Esophagus squamous epithelium (tissue), 5 donors: ENCODE measurements at regions not wholly inside any gene's neighbourhood (a gene's known extent, or its start where the extent isn't known, plus 50 kb on each side); places are given as distances from the start of the nearest gene placed in this dataset.

Source experiments
- DNase-seq: peaks from one replicate; lab custom pipeline; 2025; lab: John Stamatoyannopoulos, UW
- H3K27ac ChIP-seq, 4 donors: fragments of 200-600 bp; sonication (generic); one replicate each; pipeline ENCODE4 v1.5.1; 2016 to 2019; ENCODE audit warnings: mild to moderate bottlenecking in 1 of 4
- H3K27me3 ChIP-seq, 4 donors: fragments of 200-600 bp; sonication (generic); 1 replicate in 3 of 4; 2 replicates in 1 of 4; pipeline versions ENCODE4 v1.5.1 to v1.6.0; 2017 to 2021; ENCODE audit warnings: antibody characterized with exemption in 1 of 4
- H3K36me3 ChIP-seq, 3 donors: fragments of 200-600 bp; sonication (generic); one replicate each; pipeline ENCODE4 v1.5.1; 2016 to 2019
- H3K4me1 ChIP-seq, 3 donors: fragments of 200-600 bp; sonication (generic); one replicate each; pipeline ENCODE4 v1.5.1; 2017 to 2019
- H3K4me3 ChIP-seq, 4 donors: fragments of 200-600 bp; sonication (generic); 1 replicate in 3 of 4; 2 replicates in 1 of 4; pipeline ENCODE4 v1.5.1; 2016 to 2019; ENCODE audit warnings: mild to moderate bottlenecking in 2 of 4, moderate library complexity in 1 of 4
- H3K9me3 ChIP-seq, 3 donors: fragments of 200-600 bp; sonication (generic); one replicate each; pipeline ENCODE4 v1.5.1; 2016 to 2019
- CTCF ChIP-seq, 6 experiments: fragments of 450-650 bp in 4 of 6; fragments of 200-600 bp in 2 of 6; sonication (generic) in 2 of 6; IDR thresholded peaks; one replicate each; pipeline ENCODE4 v1.5.1; 2016 to 2019; ENCODE audit warnings: antibody characterized with exemption in 6 of 6, mild to moderate bottlenecking in 4 of 6, moderate library complexity in 4 of 6
- POLR2A ChIP-seq, 4 donors: fragments of 450-650 bp; IDR thresholded peaks; one replicate each; pipeline ENCODE4 v1.6.1; 2017; ENCODE audit warnings: antibody characterized with exemption in 4 of 4, mild to moderate bottlenecking in 4 of 4, moderate library complexity in 3 of 4
- WGBS, 2 donors: methylation state at CpG; one replicate each; pipeline ENCODE4 v1.1.5; 2018; 5-methylcytosine and 5-hydroxymethylcytosine counted together
- intact Hi-C: fragments of 100-400 bp; cut with DNase I; formaldehyde crosslinking; loops from one replicate; pipeline ENCODE4 v1.15.0; 2022
- donor health status: DM: yes; HTN: yes; CAD: no.

GRCh38 chr7:131691454-131692130 lies 135.2 kb upstream of the PODXL start:
- 36 to 58% methylated on average over 5 to 11 of the region's 12 CpGs for WGBS, 2 donors
- no peak for DNase-seq
- Histone ChIP-seq H3K27me3 (peaks cover 0 to 69% (median 0%) of the 10 kb centered on the region in 4 donors), H3K36me3 (no peaks in the 10 kb centered on the region), H3K4me1 (peaks cover 0 to 8% (median 3%) of the 10 kb centered on the region in 3 donors), H3K27ac (no peak overlapping the region), H3K4me3 (no peak overlapping the region), H3K9me3 (no peaks in the 10 kb centered on the region)
- intact Hi-C loops = no loop called here
- TF ChIP-seq CTCF (IDR thresholded peaks at IDR 0.05) (no peak), POLR2A (IDR thresholded peaks at IDR 0.05) (no peak)

- Histone ChIP-seq H3K27me3 (peaks cover 0 to 79% (median 0%) of the 10 kb centered on the region in 4 donors), H3K36me3 (no peaks in the 10 kb centered on the region), H3K27ac (no peak overlapping the region), H3K4me3 (no peak overlapping the region), H3K4me1 (peaks cover 0 to 8% (median 3%) of the 10 kb centered on the region in 3 donors), H3K9me3 (no peaks in the 10 kb centered on the region)
- no peak for DNase-seq
- WGBS, 2 donors = 64 to 65% methylated on average over 12 of the region's 12 CpGs
- intact Hi-C loops = no loop called here
- no peak for TF ChIP-seq POLR2A (IDR thresholded peaks at IDR 0.05)
- no peak for TF ChIP-seq CTCF (IDR thresholded peaks at IDR 0.05)
Observed at GRCh38 chr7:131690441-131690840, 134.0 kb upstream of the PODXL start.

- Histone ChIP-seq H3K27me3 (peaks cover 0 to 83% (median 0%) of the 10 kb centered on the region in 4 donors), H3K27ac (no peak overlapping the region), H3K4me1 (peaks cover 0 to 8% (median 3%) of the 10 kb centered on the region in 3 donors), H3K36me3 (no peaks in the 10 kb centered on the region), H3K4me3 (no peak overlapping the region), H3K9me3 (no peaks in the 10 kb centered on the region)
- TF ChIP-seq CTCF (IDR thresholded peaks at IDR 0.05) (no peak), POLR2A (IDR thresholded peaks at IDR 0.05) (no peak)
- WGBS, 2 donors = 54 to 80% methylated on average over 6 to 9 of the region's 19 CpGs
- intact Hi-C loops = loop anchor here (10.0 kb wide), 1 partner anchor 895 kb away; no protein-coding TSS in a partner anchor
- no peak for DNase-seq
Observed at GRCh38 chr7:131689662-131690234, 133.3 kb upstream of the PODXL start.

GRCh38 chr7:131688738-131689661 lies 132.6 kb upstream of the PODXL start:
- no peak overlapping the region for H3K4me3 ChIP-seq
- intact Hi-C loops = loop anchor here (10.0 kb wide), 1 partner anchor 896 kb away; no protein-coding TSS in a partner anchor
- TF ChIP-seq CTCF (IDR thresholded peaks at IDR 0.05) (peak; percentile 62 to 95 (median 88)), POLR2A (IDR thresholded peaks at IDR 0.05) (no peak)
- peaks cover 0 to 78% (median 0%) of the 10 kb centered on the region in 4 donors for H3K27me3 ChIP-seq
- H3K36me3 ChIP-seq = no peaks in the 10 kb centered on the region
- 55 to 59% methylated on average over 9 to 10 of the region's 12 CpGs for WGBS, 2 donors
- H3K27ac ChIP-seq = no peak overlapping the region
- DNase-seq = no peak
- peaks cover 0 to 8% (median 3%) of the 10 kb centered on the region in 3 donors for H3K4me1 ChIP-seq
- no peaks in the 10 kb centered on the region for H3K9me3 ChIP-seq
